MCF 10A (cell line): ENCODE measurements at regions not wholly inside any gene's neighbourhood (a gene's known extent, or its start where the extent isn't known, plus 50 kb on each side); places are given as distances from the start of the nearest gene placed in this dataset.

Experiments used
- BruUV-seq: library from RNA; stranded (reverse); fragments of 400-500 nt; replicated peaks from 2 replicates; lab custom pipeline; 2021; lab: Mats Ljungman, UMichigan
- CTCF ChIA-PET: fragments of 300-600 bp; sonication (Branson Sonifier 250); formaldehyde crosslinking; extraction: SDS; loops from one replicate; lab custom pipeline; 2021; ENCODE audit warnings: antibody characterized with exemption, inconsistent platforms; lab: Yijun Ruan, JAX
- POLR2A ChIA-PET: fragments of 300-600, 350-650 bp; sonication (Branson Sonifier 250); formaldehyde crosslinking; extraction: SDS; loops from one replicate; lab custom pipeline; 2020; ENCODE audit warnings: antibody characterized with exemption, inconsistent platforms; lab: Yijun Ruan, JAX
- DNase-seq: peaks from one replicate; pipeline ENCODE4 v3.0.0-alpha.2; 2018; ENCODE audit not compliant: unreplicated experiment
- H3K27ac Mint-ChIP-seq: one replicate; pipeline ENCODE4 v1.8.0; 2022; ENCODE audit warnings: mild to moderate bottlenecking, low read depth, mixed read lengths; ENCODE audit not compliant: unreplicated experiment
- H3K27me3 Mint-ChIP-seq: one replicate; pipeline ENCODE4 v1.8.0; 2022; ENCODE audit warnings: mixed read lengths; ENCODE audit not compliant: insufficient read depth, unreplicated experiment
- H3K36me3 Mint-ChIP-seq: one replicate; pipeline ENCODE4 v1.8.0; 2022; ENCODE audit warnings: mild to moderate bottlenecking, moderate library complexity, mixed read lengths; ENCODE audit not compliant: insufficient read depth, unreplicated experiment
- H3K4me1 Mint-ChIP-seq: one replicate; pipeline ENCODE4 v1.8.0; 2022; ENCODE audit warnings: mixed read lengths; ENCODE audit not compliant: insufficient read depth, unreplicated experiment
- H3K4me3 Mint-ChIP-seq: one replicate; pipeline ENCODE4 v1.8.0; 2022; ENCODE audit warnings: mild to moderate bottlenecking, moderate library complexity, mixed read lengths; ENCODE audit not compliant: unreplicated experiment
- H3K9me3 Mint-ChIP-seq: one replicate; pipeline ENCODE4 v1.8.0; 2022; ENCODE audit warnings: mixed read lengths; ENCODE audit not compliant: unreplicated experiment
- CTCF ChIP-seq: fragments of 200-600 bp; IDR thresholded peaks from one replicate; pipeline ENCODE4 v1.8.0; 2022; ENCODE audit warnings: antibody characterized with exemption, mild to moderate bottlenecking; ENCODE audit not compliant: unreplicated experiment
- intact Hi-C: fragments of 100-400 bp; cut with micrococcal nuclease; formaldehyde crosslinking; loops from 2 replicates; pipeline ENCODE4 v1.14.1; 2022

GRCh38 chr21:33127868-33128242 lies 57.9 kb downstream of the OLIG1 start:
- H3K27ac Mint-ChIP-seq, result no peak overlapping the region
- no peaks in the 10 kb centered on the region for H3K4me1 Mint-ChIP-seq
- H3K9me3 Mint-ChIP-seq, result no peaks in the 10 kb centered on the region
- POLR2A ChIA-PET, result interaction anchor here (0.5 to 1.2 kb wide), 2 partner anchors 27 to 134 kb away, joined by 5 to 6 read pairs; no protein-coding TSS in a partner anchor
- DNase-seq, result no peak
- intact Hi-C loops, result loop anchor here (1.0 to 2.0 kb wide), 3 partner anchors 134 to 295 kb away; no protein-coding TSS in a partner anchor
- no peak for TF ChIP-seq CTCF
- H3K4me3 Mint-ChIP-seq, result no peak overlapping the region
- H3K27me3 Mint-ChIP-seq, result peaks cover 64% of the 10 kb centered on the region
- no TSS peak for BruUV-seq
- no peaks in the 10 kb centered on the region for H3K36me3 Mint-ChIP-seq
- CTCF ChIA-PET, result interaction anchor here (0.6 to 6.4 kb wide), 42 partner anchors 9 to 317 kb away, joined by 3 to 119 read pairs (median 4); no protein-coding TSS in a partner anchor

GRCh38 chr21:33128538-33128937 lies 58.6 kb downstream of the OLIG1 start:
- TF ChIP-seq CTCF, result no peak
- Mint-ChIP-seq H3K4me3 (no peak overlapping the region), H3K36me3 (no peaks in the 10 kb centered on the region), H3K27me3 (peaks cover 67% of the 10 kb centered on the region), H3K9me3 (no peaks in the 10 kb centered on the region), H3K4me1 (no peaks in the 10 kb centered on the region), H3K27ac (no peak overlapping the region)
- ChIA-PET POLR2A (interaction anchor here (0.7 kb wide), 1 partner anchor 15 kb away, joined by 3 read pairs; no protein-coding TSS in a partner anchor), CTCF (interaction anchor here (0.6 to 6.4 kb wide), 11 partner anchors 12 to 295 kb away, joined by 3 to 119 read pairs (median 4); no protein-coding TSS in a partner anchor)
- intact Hi-C loops, result no loop called here
- no TSS peak for BruUV-seq
- no peak for DNase-seq

- intact Hi-C loops, result loop anchor here (1.0 kb wide), 1 partner anchor 65 kb away; no protein-coding TSS in a partner anchor
- ChIA-PET POLR2A (no interaction called here), CTCF (interaction anchor here (0.6 to 2.4 kb wide), 4 partner anchors 12 to 138 kb away, joined by 3 to 7 read pairs (median 5); no protein-coding TSS in a partner anchor)
- Mint-ChIP-seq H3K27me3 (peaks cover 92% of the 10 kb centered on the region), H3K36me3 (no peaks in the 10 kb centered on the region), H3K9me3 (no peaks in the 10 kb centered on the region), H3K4me3 (no peak overlapping the region), H3K4me1 (no peaks in the 10 kb centered on the region), H3K27ac (no peak overlapping the region)
- DNase-seq, result peak; percentile 14
- peak; percentile 35 for TF ChIP-seq CTCF
- BruUV-seq, result no TSS peak
These were observed 62.1 kb downstream of the OLIG1 start for GRCh38 chr21:33132054-33132453.

GRCh38 chr21:33133892-33134291 lies 64.0 kb downstream of the OLIG1 start:
- H3K27me3 Mint-ChIP-seq, result peaks cover 87% of the 10 kb centered on the region
- intact Hi-C loops, result no loop called here
- H3K9me3 Mint-ChIP-seq, result no peaks in the 10 kb centered on the region
- H3K4me3 Mint-ChIP-seq, result no peak overlapping the region
- BruUV-seq, result no TSS peak
- H3K27ac Mint-ChIP-seq, result no peak overlapping the region
- no peaks in the 10 kb centered on the region for H3K4me1 Mint-ChIP-seq
- H3K36me3 Mint-ChIP-seq, result no peaks in the 10 kb centered on the region
- DNase-seq, result no peak
- no peak for TF ChIP-seq CTCF
- POLR2A ChIA-PET, result no interaction called here
- CTCF ChIA-PET, result interaction anchor here (0.7 to 1.3 kb wide), 3 partner anchors 9 to 305 kb away, joined by 3 to 5 read pairs (median 5); no protein-coding TSS in a partner anchor
